Cerebellar nuclear complex (tissue), 1 donor: ENCODE measurements at regions not wholly inside any gene's neighbourhood (a gene's known extent, or its start where the extent isn't known, plus 50 kb on each side); places are given as distances from the start of the nearest gene placed in this dataset.

Source experiments
- DNase-seq, 2 experiments: peaks; one replicate each; lab custom pipeline; 2025; lab: John Stamatoyannopoulos, UW

DNA sequence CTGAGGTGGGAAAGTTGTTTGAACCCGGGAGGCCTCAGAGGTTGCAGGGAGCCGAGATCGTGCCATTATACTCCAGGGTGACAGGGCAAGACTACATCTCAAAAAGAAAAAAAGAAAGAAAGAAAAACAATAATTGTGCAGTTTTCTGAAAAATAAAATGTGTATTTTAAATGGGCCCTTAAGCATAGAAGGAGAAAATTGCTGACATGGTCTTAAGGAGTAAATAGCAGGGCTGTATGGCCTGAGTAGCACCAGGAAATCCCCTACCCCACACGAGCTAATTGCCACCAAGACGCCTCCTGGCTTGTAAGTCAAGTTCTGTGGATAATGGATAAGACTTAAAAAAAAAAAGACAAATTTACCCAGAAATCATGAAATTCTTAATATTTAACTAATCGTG, 271.4 kb upstream of the NCKAP5 start:
- no peak for DNase-seq

DNA sequence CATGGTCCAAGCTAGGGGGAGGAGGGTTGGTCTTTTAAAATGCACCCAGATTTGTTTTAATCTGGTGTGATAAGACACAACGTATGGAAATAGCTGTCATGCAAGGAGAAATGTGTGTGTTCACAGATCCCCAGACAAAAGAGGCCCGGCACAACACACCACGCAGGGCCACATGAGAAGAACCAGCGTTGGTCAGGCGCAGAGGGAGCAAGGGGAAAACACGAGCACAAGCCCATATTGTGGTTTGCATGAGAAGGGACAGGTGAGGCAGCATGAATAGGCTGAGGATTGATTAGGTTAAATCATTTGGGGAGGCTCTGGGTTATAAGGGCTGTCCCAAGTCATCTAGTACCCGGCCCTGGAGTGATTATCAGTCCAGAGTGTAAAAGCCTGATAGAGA, 272.5 kb upstream of the NCKAP5 start:
- no peak for DNase-seq

DNA sequence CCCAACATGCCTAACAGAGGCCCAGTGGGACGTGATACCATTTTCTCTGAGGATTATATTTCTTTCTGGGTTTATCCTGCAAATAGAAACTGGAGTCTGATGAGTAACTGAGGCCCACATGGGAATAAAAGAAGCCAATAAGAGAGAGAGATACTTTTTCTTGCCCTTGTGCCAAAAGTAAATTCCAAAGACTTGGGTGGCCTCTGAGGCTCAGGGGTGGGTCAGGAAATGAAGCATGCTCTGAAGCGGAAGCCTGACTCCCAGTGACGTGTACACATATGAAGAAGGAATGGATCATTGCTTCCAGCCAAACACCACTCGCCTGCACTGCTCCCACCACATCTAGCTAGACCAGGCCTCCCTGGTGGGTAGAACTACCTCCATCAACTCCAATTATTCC, 273.6 kb upstream of the NCKAP5 start:
- DNase-seq = no peak

- no peak for DNase-seq
Measured at GRCh38 chr2:133842446-133842845, 274.2 kb upstream of the NCKAP5 start.

GRCh38 chr2:133843091-133843490, 274.8 kb upstream of the NCKAP5 start:
- DNase-seq = no peak

DNA sequence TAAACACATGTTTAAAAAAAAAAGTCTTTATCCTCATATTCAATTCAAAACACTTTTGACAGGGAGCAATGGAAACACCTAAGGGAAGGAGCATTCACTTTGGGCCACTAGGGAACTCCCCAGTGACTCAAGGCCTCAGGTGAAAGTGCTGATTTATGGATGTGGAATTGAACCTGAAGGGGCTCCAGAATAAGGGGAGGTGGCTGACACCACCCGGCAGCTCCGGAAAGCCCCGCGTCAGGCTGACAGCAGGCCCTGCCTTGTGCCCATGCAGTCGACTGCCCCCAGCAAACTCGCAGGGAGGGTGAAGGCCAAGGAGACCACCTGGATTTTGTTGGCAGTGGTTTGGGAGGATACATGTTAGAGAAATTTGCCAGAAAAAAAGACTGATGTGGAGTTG, 275.3 kb upstream of the NCKAP5 start:
- no peak for DNase-seq

DNA sequence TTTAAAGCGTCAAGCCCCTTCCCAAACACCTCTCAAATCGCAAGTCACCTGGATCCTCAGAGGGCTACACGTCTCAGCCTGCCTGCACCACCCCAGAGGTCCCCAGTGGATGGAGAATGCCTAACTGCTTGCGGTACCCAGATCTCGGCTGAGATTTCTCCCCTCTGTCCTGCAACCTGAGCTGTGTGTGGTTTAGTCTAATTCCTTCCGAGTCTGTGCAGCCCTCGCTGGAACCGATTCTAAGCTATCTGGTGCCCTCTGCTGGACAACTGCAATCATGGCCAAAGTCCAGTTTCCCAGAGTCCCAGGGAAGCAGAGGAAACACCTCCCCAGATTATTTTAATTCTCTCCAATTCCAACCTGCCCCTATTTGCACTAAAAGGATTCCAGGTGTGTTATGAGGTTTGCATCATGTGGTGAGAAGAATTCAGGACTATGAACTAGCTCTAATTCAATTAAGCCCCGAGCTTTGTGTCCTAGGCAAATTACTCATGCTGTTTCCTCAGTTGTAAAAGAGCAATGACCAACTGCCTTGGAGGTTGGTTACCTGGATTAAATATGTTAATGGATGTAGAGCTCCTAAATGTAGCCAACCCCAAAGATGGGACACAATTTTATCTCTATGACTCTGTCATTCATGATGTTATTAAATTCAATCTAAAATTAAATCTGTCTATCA, 276.1 kb upstream of the NCKAP5 start:
- peak in 1 of 2 experiments; percentile 30 for DNase-seq

DNA sequence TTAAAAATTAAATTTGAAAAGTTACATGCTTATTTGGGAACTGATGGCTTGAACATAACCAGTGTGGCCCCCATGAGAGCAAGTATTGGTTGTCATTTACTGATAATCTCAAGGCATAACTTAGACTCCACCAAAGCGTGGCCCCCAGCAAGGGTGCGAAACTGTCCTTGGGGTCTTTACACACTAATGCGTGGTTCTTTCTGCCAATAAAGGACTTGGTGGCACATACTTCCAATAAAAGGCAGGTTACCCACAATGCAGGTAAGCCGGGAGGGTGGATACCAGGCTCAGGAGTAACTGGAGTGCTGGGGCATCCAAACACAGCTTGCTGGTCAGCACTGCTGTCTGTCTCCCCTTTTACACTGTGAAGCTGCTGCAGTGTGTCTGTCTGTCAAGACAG, 278.2 kb upstream of the NCKAP5 start:
- no peak for DNase-seq

DNA sequence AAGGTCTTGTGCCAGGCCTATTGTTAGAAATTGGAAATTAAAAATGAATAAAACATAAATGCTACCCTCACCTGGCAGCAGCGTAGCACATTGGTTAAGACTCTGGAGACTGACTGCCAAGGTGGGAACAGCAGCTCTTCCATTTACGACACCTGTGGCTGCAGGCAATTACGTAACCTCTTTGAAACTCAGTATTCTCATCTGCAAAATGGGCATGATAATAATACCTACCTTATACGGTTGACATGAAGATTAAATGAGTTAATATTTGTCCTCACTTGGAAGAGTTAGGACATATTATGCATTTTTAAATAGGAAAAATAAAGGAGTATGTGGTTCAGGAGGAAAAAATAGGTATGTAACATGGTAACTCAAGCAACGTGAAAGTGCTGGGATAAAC, 279.3 kb upstream of the NCKAP5 start:
- DNase-seq = no peak

- no peak for DNase-seq
Measured at GRCh38 chr2:133848111-133848649, 279.9 kb upstream of the NCKAP5 start.

- DNase-seq = no peak
Measured at GRCh38 chr2:133849341-133849740, 281.1 kb upstream of the NCKAP5 start.

- no peak for DNase-seq
Measured at GRCh38 chr2:133854603-133855200, 286.4 kb upstream of the NCKAP5 start.

GRCh38 chr2:133855526-133855925, 287.3 kb upstream of the NCKAP5 start:
- DNase-seq = no peak

DNA sequence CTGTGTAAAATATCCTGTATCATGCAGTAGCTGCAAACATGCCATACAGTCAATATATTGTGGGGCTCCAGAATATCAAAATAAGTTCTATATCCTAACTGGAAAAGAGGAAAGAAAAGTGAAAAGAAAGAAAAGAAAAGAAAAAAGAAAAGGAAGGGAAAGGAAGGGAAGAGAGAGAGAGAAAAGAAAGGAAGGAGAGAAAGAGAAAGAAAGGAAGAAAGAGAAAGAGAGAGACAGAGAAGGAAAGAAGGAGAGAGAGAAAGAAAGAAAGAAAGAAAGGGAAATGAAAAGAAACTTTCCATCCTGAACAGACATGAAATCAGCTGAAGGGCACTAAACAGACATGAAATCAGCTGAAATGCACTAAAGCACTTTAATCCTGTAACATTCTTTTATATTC, 288.4 kb upstream of the NCKAP5 start:
- no peak for DNase-seq

- DNase-seq = no peak
Measured at GRCh38 chr2:133859578-133859977, 291.3 kb upstream of the NCKAP5 start.

DNA sequence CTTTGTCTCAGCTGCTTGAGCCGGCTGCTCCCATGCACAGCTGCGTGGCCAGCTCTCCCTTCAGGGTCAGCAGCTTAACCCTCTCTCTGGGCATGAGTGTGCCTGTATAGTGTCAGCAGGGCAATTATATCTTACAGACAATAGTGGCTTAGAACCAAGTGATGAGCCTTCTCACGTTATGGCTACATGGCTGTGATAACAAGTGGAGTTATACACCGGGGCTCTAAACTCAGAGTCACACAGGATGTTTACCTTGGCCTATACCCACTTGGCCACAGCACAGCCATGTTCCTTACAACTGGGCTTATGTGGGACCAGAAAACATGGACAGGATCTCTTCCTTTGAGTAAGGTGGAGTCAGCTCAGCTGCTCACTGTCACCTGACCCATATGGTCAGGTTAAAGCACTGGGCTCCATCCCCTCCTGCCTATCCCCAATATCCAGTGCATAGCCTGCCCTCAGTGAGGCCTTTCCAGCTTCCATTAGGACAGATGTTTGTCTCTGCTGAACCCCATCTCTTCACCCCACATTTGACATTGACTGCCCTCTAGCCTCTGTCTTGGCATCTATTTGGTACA, 294.2 kb upstream of the NCKAP5 start:
- no peak for DNase-seq

GRCh38 chr2:133863106-133863800, 295.0 kb upstream of the NCKAP5 start:
- no peak for DNase-seq

DNA sequence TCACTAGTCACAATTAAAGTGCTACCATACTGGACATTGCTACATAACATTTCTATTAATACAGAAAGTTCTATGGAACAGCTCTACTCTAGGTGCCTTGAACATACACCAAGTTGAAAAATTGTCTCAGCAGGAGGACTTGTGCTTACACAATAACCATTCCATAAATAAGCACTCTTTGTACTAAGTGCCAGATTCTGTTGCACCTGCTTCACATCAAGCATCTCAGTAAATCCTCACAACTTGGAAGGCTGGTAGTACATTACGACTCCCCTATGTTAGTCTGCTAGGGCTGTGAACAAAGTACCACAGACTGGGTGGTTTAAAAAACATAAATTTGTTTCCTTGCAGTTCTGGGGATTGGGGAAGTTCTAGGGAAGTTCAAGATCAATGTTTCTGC, 296.9 kb upstream of the NCKAP5 start:
- no peak for DNase-seq

DNA sequence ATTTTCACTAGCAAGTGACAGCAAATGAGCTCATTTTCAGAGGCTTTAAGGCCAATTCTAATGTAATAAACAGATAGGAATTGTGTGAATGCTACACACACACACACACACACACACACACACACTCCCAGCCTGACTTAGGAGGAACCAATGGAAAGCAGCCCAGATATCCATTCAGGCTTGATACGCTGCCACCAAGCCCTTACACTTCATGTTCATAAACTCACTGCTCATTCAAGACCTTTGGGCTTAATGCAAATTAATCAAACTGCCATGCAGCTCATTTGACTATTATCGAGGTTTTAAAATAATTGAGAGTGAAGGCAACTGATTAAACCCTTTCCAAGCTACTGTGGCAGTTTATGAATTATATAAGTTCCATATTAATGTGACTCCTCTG, 298.9 kb upstream of the NCKAP5 start:
- no peak for DNase-seq

- no peak for DNase-seq
Measured at GRCh38 chr2:133871545-133872209, 303.4 kb upstream of the NCKAP5 start.

DNA sequence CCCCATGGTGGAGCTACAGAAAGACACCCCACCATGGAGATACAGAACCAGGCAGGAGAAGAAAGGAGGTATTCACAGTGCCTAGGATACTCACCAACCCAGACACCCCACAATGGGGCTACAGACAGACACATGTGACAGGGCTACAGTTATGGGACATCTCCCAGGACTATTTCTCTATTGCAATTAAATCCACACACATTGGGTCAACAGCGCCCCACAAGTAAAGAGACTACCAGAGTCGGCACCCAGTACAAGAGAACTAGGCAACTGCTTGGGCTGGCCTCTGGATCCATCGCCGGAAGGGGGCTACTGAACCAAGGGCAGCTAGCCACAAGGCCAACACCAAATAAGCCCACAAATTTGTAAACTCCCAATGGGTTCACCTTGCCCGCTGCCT, 310.1 kb upstream of the NCKAP5 start:
- no peak for DNase-seq

- DNase-seq = no peak
Measured at GRCh38 chr2:133879703-133880102, 311.4 kb upstream of the NCKAP5 start.
